ENCODE measurements at regions not wholly inside any gene's neighbourhood (a gene's known extent, or its start where the extent isn't known, plus 50 kb on each side); places are given as distances from the start of the nearest gene placed in this dataset.

DNA sequence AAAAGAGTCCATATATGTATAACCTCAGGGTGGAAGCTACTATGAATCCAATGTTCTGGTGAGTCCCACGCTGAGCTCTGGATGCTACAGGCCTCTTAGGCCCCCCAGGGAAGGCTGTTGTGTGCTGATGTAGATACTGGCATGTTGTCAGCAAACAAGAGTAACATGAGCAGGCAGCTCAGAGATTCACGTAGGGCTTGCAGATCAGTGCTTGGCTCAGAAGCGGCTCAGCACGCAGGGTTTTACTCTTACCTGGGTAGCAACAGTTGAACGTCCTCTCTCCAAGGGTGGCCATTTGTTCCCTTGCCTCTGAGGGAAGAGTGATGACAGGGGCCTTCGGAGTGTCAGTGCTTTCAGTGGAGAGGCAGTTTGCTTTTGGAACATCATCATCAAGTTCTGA lies 93.4 kb downstream of the ZFP64 start:
- Histone ChIP-seq H3K18ac (ENCODE audit: extremely low read depth, low read length) (no peak overlapping the region), H2AFZ (ENCODE audit: low read length) (no peak overlapping the region), H3K79me2 (ENCODE audit: control insufficient read depth in 1 of 2, insufficient read depth in 2 of 2, low read length in 2 of 2) (peaks cover 0 to 11% of the 10 kb centered on the region in 2 experiments; a peak in 1 of 4 replicates), H4K8ac (ENCODE audit: extremely low read depth, insufficient read depth, low read length) (no peak overlapping the region), H3K23me2 (ENCODE audit: low read depth, low read length) (peaks cover 2% of the 10 kb centered on the region; the same call in 1 of the 2 replicates), H3K4me3 (ENCODE audit: extremely low read depth in 1 of 4, insufficient read depth in 2 of 4, low read depth in 3 of 4, low read length in 4 of 4) (no peak overlapping the region), H3K9ac (replicated peaks in 1 of 4; ENCODE audit: extremely low read depth in 1 of 4, low read depth in 3 of 4, low read length in 3 of 4) (no peak overlapping the region), H4K91ac (replicated peaks; ENCODE audit: insufficient read length, low read length) (no peak overlapping the region), H3K4ac (replicated peaks; ENCODE audit: insufficient read length, low read depth, low read length) (no peak overlapping the region), H2BK5ac (ENCODE audit: low read depth, low read length) (no peak overlapping the region), H4K5ac (ENCODE audit: insufficient read length, low read depth, low read length) (no peak overlapping the region), H3K79me1 (ENCODE audit: low read depth, low read length) (no peaks in the 10 kb centered on the region), H3K9me3 (ENCODE audit: insufficient read depth in 2 of 2, low read depth in 1 of 2, low read length in 1 of 2) (no peaks in the 10 kb centered on the region), H4K20me1 (replicated peaks in 1 of 2; ENCODE audit: control insufficient read depth in 1 of 2, insufficient read depth in 2 of 2, low read length in 2 of 2) (peaks cover 2 to 17% of the 10 kb centered on the region in 2 experiments), H3K4me2 (ENCODE audit: insufficient read depth in 1 of 2, low read depth in 2 of 2, low read length in 2 of 2) (no peak overlapping the region), H2BK15ac (ENCODE audit: low read length) (no peak overlapping the region), H3K4me1 (replicated peaks in 1 of 4; ENCODE audit: control insufficient read depth in 3 of 4, insufficient read depth in 4 of 4, low read length in 3 of 4) (peaks cover 0 to 10% (median 2%) of the 10 kb centered on the region in 4 experiments; a peak in 4 of 7 replicates), H2BK20ac (ENCODE audit: low read length) (no peak overlapping the region), H3K27ac (ENCODE audit: low read depth, low read length) (no peak overlapping the region), H3K56ac (replicated peaks; ENCODE audit: insufficient read length, low read depth, low read length) (no peak overlapping the region), H3K36me3 (ENCODE audit: control insufficient read depth in 2 of 4, insufficient read depth in 4 of 4, low read length in 3 of 4) (peaks cover 9 to 25% (median 20%) of the 10 kb centered on the region in 4 experiments), H2BK12ac (ENCODE audit: low read depth, low read length) (no peak overlapping the region), H3K23ac (ENCODE audit: insufficient read length) (no peak overlapping the region), H2BK120ac (replicated peaks; ENCODE audit: low read depth, low read length) (no peak overlapping the region), H3K27me3 (replicated peaks in 1 of 4; ENCODE audit: control insufficient read depth in 3 of 4, extremely low read depth in 1 of 4, insufficient read depth in 3 of 4, low read length in 3 of 4) (peaks cover 10 to 32% (median 25%) of the 10 kb centered on the region in 4 experiments), H3K14ac (ENCODE audit: insufficient read length) (no peak overlapping the region), H2AK5ac (ENCODE audit: low read depth, low read length) (no peak overlapping the region)
- POLR2A ChIA-PET (ENCODE audit: partially characterized antibody): no interaction called here
- CTCF ChIA-PET (ENCODE audit: partially characterized antibody): interaction anchor here (1.2 kb wide), 1 partner anchor 397 kb away, joined by 3 read pairs; no protein-coding TSS in a partner anchor
- DNase-seq (ENCODE audit: low read depth in 1 of 2, low spot score in 2 of 2) (no peak), FAIRE-seq (no peak)
- 88% methylated on average over 6 of the region's 6 CpGs; no CpG with 5 or more reads in 1 of the 2 experiments for WGBS, 2 experiments (ENCODE audit: extremely low coverage in 1 of 2, insufficient coverage in 1 of 2, insufficient read length in 1 of 2, insufficient replicate concordance in 2 of 2, low coverage in 1 of 2, low lambda C conversion rate in 2 of 2, missing lambda C conversion rate in 1 of 2)
- TF ChIP-seq CHD1 (IDR thresholded peaks at IDR 0.05; ENCODE audit: low read depth, low read length) (no peak), CBX8 (IDR thresholded peaks at IDR 0.05; ENCODE audit: borderline replicate concordance, low read depth, low read length) (no peak), ZNF274 (IDR thresholded peaks at IDR 0.05; ENCODE audit: borderline replicate concordance, extremely low read depth, low read length) (no peak), SP2 (IDR thresholded peaks at IDR 0.05; ENCODE audit: low read length) (no peak)

Data from H1 (cell line).